ENCODE measurements at regions not wholly inside any gene's neighbourhood (a gene's known extent, or its start where the extent isn't known, plus 50 kb on each side); places are given as distances from the start of the nearest gene placed in this dataset.

DNA sequence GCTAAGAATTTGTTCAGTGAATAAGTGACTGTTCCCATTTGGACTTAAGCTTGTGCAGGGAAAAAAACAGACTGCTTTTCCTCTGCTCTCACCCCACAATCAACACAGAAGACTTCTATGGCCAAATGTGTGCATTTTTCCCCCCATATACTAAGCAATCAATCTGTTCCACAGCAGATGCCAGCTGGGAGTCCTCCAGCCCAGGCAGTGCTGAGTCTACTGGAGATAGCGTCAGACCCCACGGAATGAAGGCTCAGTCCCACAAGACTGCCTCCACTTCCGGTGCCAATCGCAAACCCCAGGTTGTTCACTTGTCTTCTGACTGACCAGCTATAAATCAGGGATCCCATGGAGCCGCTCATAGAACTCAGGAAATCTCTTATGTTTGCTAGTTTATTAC, 69.5 kb upstream of the ANKRD10 start:
- TF ChIP-seq, protein P1, sequence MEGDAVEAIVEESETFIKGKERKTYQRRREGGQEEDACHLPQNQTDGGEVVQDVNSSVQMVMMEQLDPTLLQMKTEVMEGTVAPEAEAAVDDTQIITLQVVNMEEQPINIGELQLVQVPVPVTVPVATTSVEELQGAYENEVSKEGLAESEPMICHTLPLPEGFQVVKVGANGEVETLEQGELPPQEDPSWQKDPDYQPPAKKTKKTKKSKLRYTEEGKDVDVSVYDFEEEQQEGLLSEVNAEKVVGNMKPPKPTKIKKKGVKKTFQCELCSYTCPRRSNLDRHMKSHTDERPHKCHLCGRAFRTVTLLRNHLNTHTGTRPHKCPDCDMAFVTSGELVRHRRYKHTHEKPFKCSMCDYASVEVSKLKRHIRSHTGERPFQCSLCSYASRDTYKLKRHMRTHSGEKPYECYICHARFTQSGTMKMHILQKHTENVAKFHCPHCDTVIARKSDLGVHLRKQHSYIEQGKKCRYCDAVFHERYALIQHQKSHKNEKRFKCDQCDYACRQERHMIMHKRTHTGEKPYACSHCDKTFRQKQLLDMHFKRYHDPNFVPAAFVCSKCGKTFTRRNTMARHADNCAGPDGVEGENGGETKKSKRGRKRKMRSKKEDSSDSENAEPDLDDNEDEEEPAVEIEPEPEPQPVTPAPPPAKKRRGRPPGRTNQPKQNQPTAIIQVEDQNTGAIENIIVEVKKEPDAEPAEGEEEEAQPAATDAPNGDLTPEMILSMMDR (conservative IDR thresholded peaks at IDR 0.05): no peak
- TF ChIP-seq ZFX (IDR thresholded peaks at IDR 0.05): no peak

Measured in C4-2B (cell line).